GM20000 (cell line): ENCODE measurements at regions not wholly inside any gene's neighbourhood (a gene's known extent, or its start where the extent isn't known, plus 50 kb on each side); places are given as distances from the start of the nearest gene placed in this dataset.
A peak's percentile ranks its signal among the peaks of the same experiment; 100 is the strongest.

ENCODE experiments used
- DNase-seq: peaks from one replicate; pipeline ENCODE4 v3.0.0; 2012; ENCODE audit warnings: low spot score
- CTCF ChIP-seq: IDR thresholded peaks from 2 replicates; pipeline ENCODE4 v1.5.1; 2012; ENCODE audit warnings: mild to moderate bottlenecking, control low read depth; ENCODE audit errors: extremely low read depth, missing control alignments

- no peak for TF ChIP-seq CTCF
- no peak for DNase-seq
Observed at GRCh38 chr1:29669158-29669871, 433.0 kb downstream of the PTPRU start.

- no peak for DNase-seq
- no peak for TF ChIP-seq CTCF
Observed at GRCh38 chr1:29668551-29669157, 432.3 kb downstream of the PTPRU start.

GRCh38 chr1:29667951-29668350, 431.6 kb downstream of the PTPRU start:
- DNase-seq: no peak
- TF ChIP-seq CTCF: no peak

- TF ChIP-seq CTCF: no peak
- no peak for DNase-seq
Observed at GRCh38 chr1:29664711-29665110, 428.4 kb downstream of the PTPRU start.

GRCh38 chr1:29658688-29659087, 422.4 kb downstream of the PTPRU start:
- no peak for TF ChIP-seq CTCF

GRCh38 chr1:29657816-29658215, 421.5 kb downstream of the PTPRU start:
- no peak for DNase-seq
- no peak for TF ChIP-seq CTCF

More at GRCh38 chr1:29658688-29659087, 422.4 kb downstream of the PTPRU start:
- no peak for DNase-seq

GRCh38 chr1:29655945-29656850, 419.9 kb downstream of the PTPRU start:
- TF ChIP-seq CTCF: peak; percentile 11
- DNase-seq: no peak
